MM.1S (cell line): ENCODE measurements at regions not wholly inside any gene's neighbourhood (a gene's known extent, or its start where the extent isn't known, plus 50 kb on each side); places are given as distances from the start of the nearest gene placed in this dataset.

Experiments used
- EZH2 ChIP-seq: fragments of 300-600 bp; sonication (generic); optimal IDR thresholded peaks from 2 replicates; pipeline ENCODE3; 2017; ENCODE audit warnings: low read depth, mild to moderate bottlenecking, antibody characterized with exemption, low read length, mixed read lengths
- EZH2phosphoT487 ChIP-seq: fragments of 300-600 bp; sonication (generic); IDR thresholded peaks from 2 replicates; pipeline ENCODE4 v1.6.1; 2018; ENCODE audit warnings: antibody characterized with exemption, low read length
- TF ChIP-seq, protein P1 (sequence below): fragments of 300-600 bp; sonication (generic); IDR thresholded peaks from 2 replicates; pipeline ENCODE4 v1.5.1; 2016; ENCODE audit warnings: antibody characterized with exemption, low read length, mixed read lengths

- TF ChIP-seq, protein P1, sequence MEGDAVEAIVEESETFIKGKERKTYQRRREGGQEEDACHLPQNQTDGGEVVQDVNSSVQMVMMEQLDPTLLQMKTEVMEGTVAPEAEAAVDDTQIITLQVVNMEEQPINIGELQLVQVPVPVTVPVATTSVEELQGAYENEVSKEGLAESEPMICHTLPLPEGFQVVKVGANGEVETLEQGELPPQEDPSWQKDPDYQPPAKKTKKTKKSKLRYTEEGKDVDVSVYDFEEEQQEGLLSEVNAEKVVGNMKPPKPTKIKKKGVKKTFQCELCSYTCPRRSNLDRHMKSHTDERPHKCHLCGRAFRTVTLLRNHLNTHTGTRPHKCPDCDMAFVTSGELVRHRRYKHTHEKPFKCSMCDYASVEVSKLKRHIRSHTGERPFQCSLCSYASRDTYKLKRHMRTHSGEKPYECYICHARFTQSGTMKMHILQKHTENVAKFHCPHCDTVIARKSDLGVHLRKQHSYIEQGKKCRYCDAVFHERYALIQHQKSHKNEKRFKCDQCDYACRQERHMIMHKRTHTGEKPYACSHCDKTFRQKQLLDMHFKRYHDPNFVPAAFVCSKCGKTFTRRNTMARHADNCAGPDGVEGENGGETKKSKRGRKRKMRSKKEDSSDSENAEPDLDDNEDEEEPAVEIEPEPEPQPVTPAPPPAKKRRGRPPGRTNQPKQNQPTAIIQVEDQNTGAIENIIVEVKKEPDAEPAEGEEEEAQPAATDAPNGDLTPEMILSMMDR = no peak
- TF ChIP-seq EZH2 (no peak), EZH2phosphoT487 (no peak)
Observed at GRCh38 chr9:22580788-22581187, 134.2 kb downstream of the DMRTA1 start.
